H7 (cell line): ENCODE measurements at regions not wholly inside any gene's neighbourhood (a gene's known extent, or its start where the extent isn't known, plus 50 kb on each side); places are given as distances from the start of the nearest gene placed in this dataset.

ENCODE experiments used
- DNase-seq: peaks from one replicate; pipeline ENCODE4 v3.0.0; 2012
- H3K27me3 ChIP-seq: 2 replicates; pipeline ENCODE4 v1.6.0; 2011; ENCODE audit warnings: mild to moderate bottlenecking, low read length; ENCODE audit not compliant: control insufficient read depth, insufficient read depth
- H3K36me3 ChIP-seq: replicated peaks from 2 replicates; pipeline ENCODE4 v1.5.1; 2011; ENCODE audit warnings: low read length; ENCODE audit not compliant: control insufficient read depth, insufficient read depth
- H3K4me3 ChIP-seq: 2 replicates; pipeline ENCODE4 v1.5.1; 2011; ENCODE audit warnings: low read depth, mild to moderate bottlenecking, control low read depth, low read length, moderate library complexity; ENCODE audit not compliant: insufficient read depth

GRCh38 chrX:93319609-93320008 is 353.8 kb downstream of the NAP1L3 start:
- no peaks in the 10 kb centered on the region for H3K27me3 ChIP-seq
- H3K36me3 ChIP-seq, result no peaks in the 10 kb centered on the region
- no peak overlapping the region for H3K4me3 ChIP-seq
- DNase-seq, result no peak
